Esophagus squamous epithelium (tissue), 4 donors: ENCODE measurements at regions not wholly inside any gene's neighbourhood (a gene's known extent, or its start where the extent isn't known, plus 50 kb on each side); places are given as distances from the start of the nearest gene placed in this dataset.

Source experiments
- POLR2A ChIP-seq, 4 donors: fragments of 450-650 bp; IDR thresholded peaks; one replicate each; pipeline ENCODE4 v1.6.1; 2017; ENCODE audit warnings: antibody characterized with exemption in 4 of 4, mild to moderate bottlenecking in 4 of 4, moderate library complexity in 3 of 4
- TF ChIP-seq, protein P1 (sequence below), 6 experiments: fragments of 450-650 bp in 4 of 6; fragments of 200-600 bp in 2 of 6; sonication (generic) in 2 of 6; IDR thresholded peaks; one replicate each; pipeline ENCODE4 v1.5.1; 2016 to 2019; ENCODE audit warnings: antibody characterized with exemption in 6 of 6, mild to moderate bottlenecking in 4 of 6, moderate library complexity in 4 of 6

DNA sequence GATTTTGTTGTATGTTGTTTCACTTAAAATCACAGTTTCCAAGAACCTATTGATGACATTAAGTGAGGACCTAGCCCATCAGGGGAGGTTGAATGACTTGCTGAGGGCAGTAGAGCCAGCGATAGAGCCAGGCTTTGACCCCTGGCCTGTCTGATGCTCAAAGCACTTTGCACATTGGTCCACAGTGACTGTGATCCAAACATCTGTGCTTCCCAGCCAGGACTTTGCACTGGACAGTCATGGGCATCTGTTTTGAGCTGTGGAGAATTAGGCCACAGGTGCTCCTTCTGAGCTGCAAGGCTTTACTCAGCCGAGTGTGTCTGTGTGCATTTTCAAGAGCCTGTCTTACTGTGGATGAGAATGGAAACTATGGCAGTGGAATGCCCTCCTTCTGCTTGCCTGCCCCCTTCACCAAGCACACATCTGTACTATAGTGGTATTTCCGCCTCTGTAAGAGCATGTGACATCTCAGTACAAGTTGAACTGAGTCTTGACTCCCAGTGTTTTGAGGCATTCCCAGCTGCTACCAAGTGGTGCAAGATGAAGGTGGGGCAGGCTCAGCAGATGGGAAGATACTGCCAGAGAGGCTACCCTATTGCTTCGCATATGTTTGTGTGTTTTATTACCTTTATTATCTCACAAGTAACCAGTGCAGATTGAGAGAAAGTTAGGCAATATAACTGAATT, 72.7 kb upstream of the AOAH start:
- TF ChIP-seq, protein P1, sequence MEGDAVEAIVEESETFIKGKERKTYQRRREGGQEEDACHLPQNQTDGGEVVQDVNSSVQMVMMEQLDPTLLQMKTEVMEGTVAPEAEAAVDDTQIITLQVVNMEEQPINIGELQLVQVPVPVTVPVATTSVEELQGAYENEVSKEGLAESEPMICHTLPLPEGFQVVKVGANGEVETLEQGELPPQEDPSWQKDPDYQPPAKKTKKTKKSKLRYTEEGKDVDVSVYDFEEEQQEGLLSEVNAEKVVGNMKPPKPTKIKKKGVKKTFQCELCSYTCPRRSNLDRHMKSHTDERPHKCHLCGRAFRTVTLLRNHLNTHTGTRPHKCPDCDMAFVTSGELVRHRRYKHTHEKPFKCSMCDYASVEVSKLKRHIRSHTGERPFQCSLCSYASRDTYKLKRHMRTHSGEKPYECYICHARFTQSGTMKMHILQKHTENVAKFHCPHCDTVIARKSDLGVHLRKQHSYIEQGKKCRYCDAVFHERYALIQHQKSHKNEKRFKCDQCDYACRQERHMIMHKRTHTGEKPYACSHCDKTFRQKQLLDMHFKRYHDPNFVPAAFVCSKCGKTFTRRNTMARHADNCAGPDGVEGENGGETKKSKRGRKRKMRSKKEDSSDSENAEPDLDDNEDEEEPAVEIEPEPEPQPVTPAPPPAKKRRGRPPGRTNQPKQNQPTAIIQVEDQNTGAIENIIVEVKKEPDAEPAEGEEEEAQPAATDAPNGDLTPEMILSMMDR (IDR thresholded peaks at IDR 0.05): no peak
- TF ChIP-seq POLR2A (IDR thresholded peaks at IDR 0.05): no peak
